ENCODE measurements at regions not wholly inside any gene's neighbourhood (a gene's known extent, or its start where the extent isn't known, plus 50 kb on each side); places are given as distances from the start of the nearest gene placed in this dataset.

GRCh38 chr5:93929131-93929530 is 187.7 kb upstream of the POU5F2 start:
- no peak for DNase-seq (ENCODE audit: low spot score)

GRCh38 chr5:93926831-93927620 is 185.6 kb upstream of the POU5F2 start:
- no peak for DNase-seq (ENCODE audit: low spot score)

GRCh38 chr5:93925321-93925720 is 183.9 kb upstream of the POU5F2 start:
- DNase-seq (ENCODE audit: low spot score) = no peak

- DNase-seq (ENCODE audit: low spot score) = no peak
These were observed 183.2 kb upstream of the POU5F2 start for GRCh38 chr5:93924628-93925027.

- DNase-seq (ENCODE audit: low spot score) = no peak
These were observed 181.2 kb upstream of the POU5F2 start for GRCh38 chr5:93922551-93922950.

- DNase-seq (ENCODE audit: low spot score) = no peak
These were observed 179.6 kb upstream of the POU5F2 start for GRCh38 chr5:93921001-93921400.

GRCh38 chr5:93916872-93917271 is 175.5 kb upstream of the POU5F2 start:
- DNase-seq (ENCODE audit: low spot score) = no peak

GRCh38 chr5:93915142-93915553 is 173.7 kb upstream of the POU5F2 start:
- DNase-seq (ENCODE audit: low spot score) = peak; percentile 4

GRCh38 chr5:93911609-93912008 is 170.2 kb upstream of the POU5F2 start:
- no peak for DNase-seq (ENCODE audit: low spot score)

GRCh38 chr5:93909356-93909755 is 168.0 kb upstream of the POU5F2 start:
- DNase-seq (ENCODE audit: low spot score) = no peak

GRCh38 chr5:93904917-93905316 is 163.5 kb upstream of the POU5F2 start:
- DNase-seq (ENCODE audit: low spot score) = no peak

- no peak for DNase-seq (ENCODE audit: low spot score)
These were observed 160.9 kb upstream of the POU5F2 start for GRCh38 chr5:93902288-93902687.

- no peak for DNase-seq (ENCODE audit: low spot score)
These were observed 157.7 kb upstream of the POU5F2 start for GRCh38 chr5:93899026-93899600.

GRCh38 chr5:93894601-93895354 is 153.4 kb upstream of the POU5F2 start:
- peak; percentile 4 for DNase-seq (ENCODE audit: low spot score)

- no peak for DNase-seq (ENCODE audit: low spot score)
These were observed 151.7 kb upstream of the POU5F2 start for GRCh38 chr5:93893075-93893474.

GRCh38 chr5:93892481-93892880 is 151.1 kb upstream of the POU5F2 start:
- DNase-seq (ENCODE audit: low spot score) = no peak

GRCh38 chr5:93891491-93892480 is 150.4 kb upstream of the POU5F2 start:
- no peak for DNase-seq (ENCODE audit: low spot score)

GRCh38 chr5:93890657-93891056 is 149.3 kb upstream of the POU5F2 start:
- DNase-seq (ENCODE audit: low spot score) = no peak

GRCh38 chr5:93887678-93888077 is 146.3 kb upstream of the POU5F2 start:
- DNase-seq (ENCODE audit: low spot score) = no peak

- no peak for DNase-seq (ENCODE audit: low spot score)
These were observed 145.5 kb upstream of the POU5F2 start for GRCh38 chr5:93886917-93887361.

- no peak for DNase-seq (ENCODE audit: low spot score)
These were observed 144.9 kb upstream of the POU5F2 start for GRCh38 chr5:93886098-93886806.
